GM12878 (cell line): ENCODE measurements at regions not wholly inside any gene's neighbourhood (a gene's known extent, or its start where the extent isn't known, plus 50 kb on each side); places are given as distances from the start of the nearest gene placed in this dataset.

ENCODE experiments used
- ATF2 ChIP-seq: IDR thresholded peaks from 2 replicates; pipeline ENCODE4 v1.6.1; 2012; ENCODE audit warnings: low read length, inconsistent platforms
- BCL11A ChIP-seq: IDR thresholded peaks from 2 replicates; pipeline ENCODE4 v1.6.1; 2011; ENCODE audit warnings: low read depth, low read length
- CREB1 ChIP-seq: IDR thresholded peaks from 2 replicates; pipeline ENCODE4 v1.6.1; 2012; ENCODE audit warnings: low read depth, mild to moderate bottlenecking, inconsistent platforms
- ESRRA ChIP-seq: IDR thresholded peaks from 2 replicates; pipeline ENCODE4 v1.6.1; 2012; ENCODE audit warnings: mild to moderate bottlenecking, low read length, improper control_type of control experiment
- JUNB ChIP-seq: IDR thresholded peaks from 2 replicates; pipeline ENCODE4 v1.6.1; 2016; ENCODE audit warnings: antibody characterized with exemption, mild to moderate bottlenecking
- MTA2 ChIP-seq: fragments of 450-650 bp; IDR thresholded peaks from 2 replicates; pipeline ENCODE4 v1.6.1; 2016; ENCODE audit warnings: low read depth, mild to moderate bottlenecking, moderate library complexity
- NBN ChIP-seq: fragments of 450-650 bp; IDR thresholded peaks from 2 replicates; pipeline ENCODE4 v1.6.1; 2016
- NR2F1 ChIP-seq: fragments of 450-650 bp; conservative IDR thresholded peaks from 2 replicates; pipeline ENCODE4 v1.6.1; 2017; ENCODE audit warnings: mild to moderate bottlenecking
- PBX3 ChIP-seq: IDR thresholded peaks from 2 replicates; pipeline ENCODE4 v1.6.1; 2011; ENCODE audit warnings: mild to moderate bottlenecking, low read depth, low read length, moderate library complexity; ENCODE audit not compliant: insufficient replicate concordance
- PML ChIP-seq: IDR thresholded peaks from 2 replicates; pipeline ENCODE4 v1.6.1; 2012; ENCODE audit warnings: low read length, inconsistent platforms
- SREBF2 ChIP-seq: IDR thresholded peaks from 2 replicates; pipeline ENCODE4 v1.6.1; 2012; ENCODE audit warnings: mild to moderate bottlenecking, low read length
- SRF ChIP-seq, 2 experiments: IDR thresholded peaks; 2 replicates each; pipeline ENCODE4 v1.6.1; 2011; ENCODE audit warnings: low read depth in 2 of 2, low read length in 2 of 2, mild to moderate bottlenecking in 1 of 2, moderate library complexity in 1 of 2
- SUZ12 ChIP-seq: fragments of 200-600 bp; sonication (generic); IDR thresholded peaks from one replicate; pipeline ENCODE4 v1.6.1; 2018; ENCODE audit warnings: antibody characterized with exemption, mild to moderate bottlenecking; ENCODE audit not compliant: unreplicated experiment
- TAF1 ChIP-seq: IDR thresholded peaks from 2 replicates; pipeline ENCODE4 v1.6.1; 2011; ENCODE audit warnings: mild to moderate bottlenecking, low read depth, low read length, borderline replicate concordance
- TCF3 ChIP-seq: IDR thresholded peaks from 2 replicates; pipeline ENCODE4 v1.6.1; 2012; ENCODE audit warnings: low read depth, mild to moderate bottlenecking, low read length, borderline replicate concordance; ENCODE audit not compliant: insufficient read depth
- ZNF274 ChIP-seq: IDR thresholded peaks from one replicate; pipeline ENCODE4 v1.8.0; 2011; ENCODE audit not compliant: insufficient read length, insufficient read depth

- peak; percentile 83 for TF ChIP-seq ATF2
- no peak for TF ChIP-seq CREB1
- no peak for TF ChIP-seq TAF1
- no peak for TF ChIP-seq TCF3
- no peak for TF ChIP-seq BCL11A
- TF ChIP-seq PML = peak; percentile 32; the same call in 1 of the 2 replicates
- TF ChIP-seq ZNF274 = no peak
- no peak for TF ChIP-seq ESRRA
- peak; percentile 55; the same call in 1 of the 2 replicates for TF ChIP-seq JUNB
- no peak for TF ChIP-seq MTA2
- TF ChIP-seq SUZ12 = no peak
- peak in 1 of 2 experiments; percentile 66; a peak in 1 of 4 replicates for TF ChIP-seq SRF (IDR thresholded peaks at IDR 0.05; ENCODE audit: low read depth in 2 of 2, low read length in 2 of 2)
- TF ChIP-seq NBN = no peak
- TF ChIP-seq PBX3 = no peak
- no peak for TF ChIP-seq SREBF2
- no peak for TF ChIP-seq NR2F1
Measured at GRCh38 chr2:196504788-196505187, 134.7 kb upstream of the CCDC150 start (continued).
